ENCODE measurements at regions not wholly inside any gene's neighbourhood (a gene's known extent, or its start where the extent isn't known, plus 50 kb on each side); places are given as distances from the start of the nearest gene placed in this dataset.

- H4K20me1 ChIP-seq (ENCODE audit: insufficient read depth, low read length), result no peaks in the 10 kb centered on the region
- POLR2A ChIA-PET, result no interaction called here
- intact Hi-C loops (cut with micrococcal nuclease; ENCODE audit: unreplicated experiment), result no loop called here
These were observed 57.4 kb upstream of the WDR26 start for GRCh38 chr1:224492015-224492414.

GRCh38 chr1:224492632-224493031 lies 58.0 kb upstream of the WDR26 start:
- DNase-seq (ENCODE audit: low spot score), result no peak
- Histone ChIP-seq H3K9me2 (ENCODE audit: insufficient read depth, low read length) (no peaks in the 10 kb centered on the region), H3K79me2 (ENCODE audit: insufficient read depth, low read depth, low read length) (no peaks in the 10 kb centered on the region), H3K4me1 (ENCODE audit: insufficient read depth, low read length, poor library complexity, severe bottlenecking) (peaks cover 3% of the 10 kb centered on the region), H3K27ac (ENCODE audit: low read depth, low read length, poor library complexity, severe bottlenecking) (no peak overlapping the region), H3K4me3 (ENCODE audit: low read depth, low read length, poor library complexity, severe bottlenecking) (no peak overlapping the region), H3K36me3 (ENCODE audit: insufficient read depth, low read length) (no peaks in the 10 kb centered on the region), H2AFZ (ENCODE audit: low read length) (no peak overlapping the region), H3K4me2 (ENCODE audit: low read length) (no peak overlapping the region), H4K20me1 (ENCODE audit: insufficient read depth, low read length) (no peaks in the 10 kb centered on the region), H3K9me3 (ENCODE audit: low read length) (peaks cover 14% of the 10 kb centered on the region; the same call in 1 of the 2 replicates)
- ChIA-PET CTCF (ENCODE audit: unreplicated experiment) (no interaction called here), POLR2A (no interaction called here)
- intact Hi-C loops (cut with micrococcal nuclease; ENCODE audit: unreplicated experiment), result no loop called here
- TF ChIP-seq CTCF (conservative IDR thresholded peaks at IDR 0.05; ENCODE audit: low read length), result no peak
- no TSS peak for BruUV-seq (replicated peaks)

More at GRCh38 chr1:224492015-224492414, 57.4 kb upstream of the WDR26 start:
- no peaks in the 10 kb centered on the region for H3K9me2 ChIP-seq (ENCODE audit: insufficient read depth, low read length)
- H3K9me3 ChIP-seq (ENCODE audit: low read length), result peaks cover 8% of the 10 kb centered on the region; the same call in 1 of the 2 replicates
- H2AFZ ChIP-seq (ENCODE audit: low read length), result no peak overlapping the region
- H3K4me3 ChIP-seq (ENCODE audit: low read depth, low read length, poor library complexity, severe bottlenecking), result no peak overlapping the region
- H3K27ac ChIP-seq (ENCODE audit: low read depth, low read length, poor library complexity, severe bottlenecking), result no peak overlapping the region
- BruUV-seq (replicated peaks), result no TSS peak
- CTCF ChIA-PET (ENCODE audit: unreplicated experiment), result no interaction called here
- TF ChIP-seq CTCF (conservative IDR thresholded peaks at IDR 0.05; ENCODE audit: low read length), result no peak
- TF ChIP-seq EZH2phosphoT487 (IDR thresholded peaks at IDR 0.05; ENCODE audit: borderline replicate concordance, low read depth, low read length), result no peak
- H3K36me3 ChIP-seq (ENCODE audit: insufficient read depth, low read length), result no peaks in the 10 kb centered on the region
- no peaks in the 10 kb centered on the region for H3K79me2 ChIP-seq (ENCODE audit: insufficient read depth, low read depth, low read length)
- no peak overlapping the region for H3K4me2 ChIP-seq (ENCODE audit: low read length)
- DNase-seq (ENCODE audit: low spot score), result no peak
- no peaks in the 10 kb centered on the region for H3K4me1 ChIP-seq (ENCODE audit: insufficient read depth, low read length, poor library complexity, severe bottlenecking)

GRCh38 chr1:224493269-224493668 lies 58.7 kb upstream of the WDR26 start:
- Histone ChIP-seq H3K4me1 (ENCODE audit: insufficient read depth, low read length, poor library complexity, severe bottlenecking) (peaks cover 9% of the 10 kb centered on the region), H4K20me1 (ENCODE audit: insufficient read depth, low read length) (no peaks in the 10 kb centered on the region), H3K9me3 (ENCODE audit: low read length) (peaks cover 14% of the 10 kb centered on the region; the same call in 1 of the 2 replicates), H3K27ac (ENCODE audit: low read depth, low read length, poor library complexity, severe bottlenecking) (no peak overlapping the region), H3K4me3 (ENCODE audit: low read depth, low read length, poor library complexity, severe bottlenecking) (no peak overlapping the region), H3K9me2 (ENCODE audit: insufficient read depth, low read length) (no peaks in the 10 kb centered on the region), H2AFZ (ENCODE audit: low read length) (no peak overlapping the region), H3K36me3 (ENCODE audit: insufficient read depth, low read length) (no peaks in the 10 kb centered on the region), H3K79me2 (ENCODE audit: insufficient read depth, low read depth, low read length) (no peaks in the 10 kb centered on the region), H3K4me2 (ENCODE audit: low read length) (no peak overlapping the region)
- ChIA-PET CTCF (ENCODE audit: unreplicated experiment) (no interaction called here), POLR2A (no interaction called here)
- DNase-seq (ENCODE audit: low spot score), result no peak
- intact Hi-C loops (cut with micrococcal nuclease; ENCODE audit: unreplicated experiment), result no loop called here
- no peak for TF ChIP-seq EZH2phosphoT487 (IDR thresholded peaks at IDR 0.05; ENCODE audit: borderline replicate concordance, low read depth, low read length)
- TF ChIP-seq CTCF (conservative IDR thresholded peaks at IDR 0.05; ENCODE audit: low read length), result no peak
- BruUV-seq (replicated peaks), result no TSS peak
